Retinal pigment epithelial cell (primary cell): ENCODE measurements at regions not wholly inside any gene's neighbourhood (a gene's known extent, or its start where the extent isn't known, plus 50 kb on each side); places are given as distances from the start of the nearest gene placed in this dataset.
"Not testable (repeated sequence)": the region's sequence is repeated elsewhere in the genome, so short reads cannot be mapped to it uniquely, and the experiment has no call there.

ENCODE experiments used
- DNase-seq: peaks from one replicate; pipeline ENCODE4 v3.0.0-alpha.2; 2010; ENCODE audit warnings: low read depth
- H3K4me3 ChIP-seq: 2 replicates; pipeline ENCODE4 v1.5.1; 2011; ENCODE audit warnings: mild to moderate bottlenecking, low read length, control low read depth, moderate library complexity
- CTCF ChIP-seq: conservative IDR thresholded peaks from 2 replicates; pipeline ENCODE4 v1.5.1; 2011; ENCODE audit warnings: low read depth, low read length, control low read depth, inconsistent platforms

GRCh38 chr10:78415111-78415510, 381.4 kb downstream of the RPS24 start:
- TF ChIP-seq CTCF, result no peak
- DNase-seq, result no peak
- no peak overlapping the region for H3K4me3 ChIP-seq

GRCh38 chr10:78416031-78417011, 382.7 kb downstream of the RPS24 start:
- no peak for DNase-seq
- no peak overlapping the region for H3K4me3 ChIP-seq
- no peak for TF ChIP-seq CTCF

GRCh38 chr10:78417425-78418370, 384.0 kb downstream of the RPS24 start:
- TF ChIP-seq CTCF, result no peak
- no peak for DNase-seq
- no peak overlapping the region for H3K4me3 ChIP-seq

GRCh38 chr10:78419481-78420265, 386.0 kb downstream of the RPS24 start:
- DNase-seq, result no peak
- TF ChIP-seq CTCF, result no peak
- H3K4me3 ChIP-seq, result no peak overlapping the region

- no peak overlapping the region for H3K4me3 ChIP-seq
- no peak for DNase-seq
- no peak for TF ChIP-seq CTCF
Observed at GRCh38 chr10:78420946-78421735, 387.5 kb downstream of the RPS24 start.

GRCh38 chr10:78424050-78424449, 390.4 kb downstream of the RPS24 start:
- not testable (repeated sequence) for H3K4me3 ChIP-seq, DNase-seq
